SK-N-SH treated with all-trans-retinoic acid at 6 μM for 48 hours (cell line): ENCODE measurements at regions not wholly inside any gene's neighbourhood (a gene's known extent, or its start where the extent isn't known, plus 50 kb on each side); places are given as distances from the start of the nearest gene placed in this dataset.

Experiments
- ARNTL ChIP-seq: fragments of 450-650 bp; formaldehyde crosslinking; IDR thresholded peaks from 2 replicates; pipeline ENCODE4 v1.5.0; 2020; ENCODE audit warnings: low read depth, mild to moderate bottlenecking, moderate library complexity, borderline replicate concordance
- GLIS3 ChIP-seq: fragments of 250-450 bp; sonication (Bioruptor Pico); IDR thresholded peaks from 2 replicates; pipeline ENCODE4 v1.5.0; 2020; ENCODE audit warnings: mild to moderate bottlenecking, moderate library complexity
- ISL1 ChIP-seq: fragments of 250-450 bp; sonication (Bioruptor Pico); IDR thresholded peaks from 2 replicates; pipeline ENCODE4 v2.1.2; 2022; ENCODE audit warnings: mild to moderate bottlenecking, moderate library complexity
- OSR1 ChIP-seq: fragments of 250-450 bp; sonication (Bioruptor Pico); IDR thresholded peaks from 2 replicates; pipeline ENCODE4 v1.8.0; 2022; ENCODE audit warnings: moderate library complexity, mild to moderate bottlenecking, inconsistent platforms
- PATZ1 ChIP-seq: fragments of 250-450 bp; sonication (Bioruptor Pico); IDR thresholded peaks from 2 replicates; pipeline ENCODE4 v1.8.0; 2020; ENCODE audit warnings: mild to moderate bottlenecking, moderate library complexity, borderline replicate concordance
- RARB ChIP-seq: fragments of 250-450 bp; sonication (Bioruptor Pico); IDR thresholded peaks from 2 replicates; pipeline ENCODE4 v1.8.0; 2021; ENCODE audit warnings: mild to moderate bottlenecking, moderate library complexity
- SNAI2 ChIP-seq: fragments of 250-450 bp; sonication (Bioruptor Pico); IDR thresholded peaks from 2 replicates; pipeline ENCODE4 v1.5.0; 2020; ENCODE audit warnings: mild to moderate bottlenecking, moderate library complexity
- TCF4 ChIP-seq: fragments of 250-450 bp; sonication (Bioruptor Pico); IDR thresholded peaks from 2 replicates; pipeline ENCODE4 v1.8.0; 2021; ENCODE audit warnings: mild to moderate bottlenecking, moderate library complexity, borderline replicate concordance
- ZFP3 ChIP-seq: fragments of 250-450 bp; sonication (Bioruptor Pico); IDR thresholded peaks from 2 replicates; pipeline ENCODE4 v1.5.0; 2020; ENCODE audit warnings: mild to moderate bottlenecking, moderate library complexity
- ZNF565 ChIP-seq: fragments of 450-650 bp; formaldehyde crosslinking; conservative IDR thresholded peaks from 2 replicates; pipeline ENCODE4 v1.5.0; 2020; ENCODE audit warnings: low read depth, mild to moderate bottlenecking, moderate library complexity
- TF ChIP-seq, protein P1 (sequence below): fragments of 250-450 bp; sonication (Bioruptor Pico); IDR thresholded peaks from 2 replicates; pipeline ENCODE4 v1.5.1; 2020; ENCODE audit warnings: low read depth, mild to moderate bottlenecking, moderate library complexity
- TF ChIP-seq, protein P2 (sequence below): fragments of 250-450 bp; sonication (Bioruptor Pico); IDR thresholded peaks from 2 replicates; pipeline ENCODE4 v1.5.0; 2020; ENCODE audit warnings: mild to moderate bottlenecking, moderate library complexity

- TF ChIP-seq ISL1 (CRISPR knock-in tag) (no peak), GLIS3 (CRISPR knock-in tag) (no peak), ARNTL (CRISPR knock-in tag) (no peak), SNAI2 (CRISPR knock-in tag) (no peak), ZFP3 (CRISPR knock-in tag) (no peak), PATZ1 (CRISPR knock-in tag) (no peak), OSR1 (no peak), ZNF565 (CRISPR knock-in tag) (no peak), TCF4 (no peak), RARB (no peak)
- TF ChIP-seq, protein P1, sequence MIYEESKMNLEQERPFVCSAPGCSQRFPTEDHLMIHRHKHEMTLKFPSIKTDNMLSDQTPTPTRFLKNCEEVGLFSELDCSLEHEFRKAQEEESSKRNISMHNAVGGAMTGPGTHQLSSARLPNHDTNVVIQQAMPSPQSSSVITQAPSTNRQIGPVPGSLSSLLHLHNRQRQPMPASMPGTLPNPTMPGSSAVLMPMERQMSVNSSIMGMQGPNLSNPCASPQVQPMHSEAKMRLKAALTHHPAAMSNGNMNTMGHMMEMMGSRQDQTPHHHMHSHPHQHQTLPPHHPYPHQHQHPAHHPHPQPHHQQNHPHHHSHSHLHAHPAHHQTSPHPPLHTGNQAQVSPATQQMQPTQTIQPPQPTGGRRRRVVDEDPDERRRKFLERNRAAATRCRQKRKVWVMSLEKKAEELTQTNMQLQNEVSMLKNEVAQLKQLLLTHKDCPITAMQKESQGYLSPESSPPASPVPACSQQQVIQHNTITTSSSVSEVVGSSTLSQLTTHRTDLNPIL, result no peak
- TF ChIP-seq, protein P2, sequence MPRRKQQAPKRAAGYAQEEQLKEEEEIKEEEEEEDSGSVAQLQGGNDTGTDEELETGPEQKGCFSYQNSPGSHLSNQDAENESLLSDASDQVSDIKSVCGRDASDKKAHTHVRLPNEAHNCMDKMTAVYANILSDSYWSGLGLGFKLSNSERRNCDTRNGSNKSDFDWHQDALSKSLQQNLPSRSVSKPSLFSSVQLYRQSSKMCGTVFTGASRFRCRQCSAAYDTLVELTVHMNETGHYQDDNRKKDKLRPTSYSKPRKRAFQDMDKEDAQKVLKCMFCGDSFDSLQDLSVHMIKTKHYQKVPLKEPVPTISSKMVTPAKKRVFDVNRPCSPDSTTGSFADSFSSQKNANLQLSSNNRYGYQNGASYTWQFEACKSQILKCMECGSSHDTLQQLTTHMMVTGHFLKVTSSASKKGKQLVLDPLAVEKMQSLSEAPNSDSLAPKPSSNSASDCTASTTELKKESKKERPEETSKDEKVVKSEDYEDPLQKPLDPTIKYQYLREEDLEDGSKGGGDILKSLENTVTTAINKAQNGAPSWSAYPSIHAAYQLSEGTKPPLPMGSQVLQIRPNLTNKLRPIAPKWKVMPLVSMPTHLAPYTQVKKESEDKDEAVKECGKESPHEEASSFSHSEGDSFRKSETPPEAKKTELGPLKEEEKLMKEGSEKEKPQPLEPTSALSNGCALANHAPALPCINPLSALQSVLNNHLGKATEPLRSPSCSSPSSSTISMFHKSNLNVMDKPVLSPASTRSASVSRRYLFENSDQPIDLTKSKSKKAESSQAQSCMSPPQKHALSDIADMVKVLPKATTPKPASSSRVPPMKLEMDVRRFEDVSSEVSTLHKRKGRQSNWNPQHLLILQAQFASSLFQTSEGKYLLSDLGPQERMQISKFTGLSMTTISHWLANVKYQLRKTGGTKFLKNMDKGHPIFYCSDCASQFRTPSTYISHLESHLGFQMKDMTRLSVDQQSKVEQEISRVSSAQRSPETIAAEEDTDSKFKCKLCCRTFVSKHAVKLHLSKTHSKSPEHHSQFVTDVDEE (CRISPR knock-in tag), result no peak
Measured at GRCh38 chr2:19762142-19762541, 139.6 kb downstream of the TTC32 start.
